PC-3 (cell line): ENCODE measurements at regions not wholly inside any gene's neighbourhood (a gene's known extent, or its start where the extent isn't known, plus 50 kb on each side); places are given as distances from the start of the nearest gene placed in this dataset.

ENCODE experiments used
- ATAC-seq: fragments of 200-7000 bp; cut with Tn5 transposase; 2 replicates; pipeline ENCODE4 v1.9.1; 2020; ENCODE audit warnings: mild to moderate bottlenecking, moderate library complexity
- BruUV-seq: library from RNA; stranded (reverse); fragments of 400-500 nt; replicated peaks from 2 replicates; lab custom pipeline; 2021; lab: Mats Ljungman, UMichigan
- CTCF ChIA-PET: fragments of 300-600 bp; sonication (Branson Sonifier 250); formaldehyde crosslinking; loops from one replicate; lab custom pipeline; 2022; ENCODE audit warnings: antibody characterized with exemption; lab: Charles Lee
- POLR2A ChIA-PET: fragments of 300-600 bp; sonication (Branson Sonifier 250); formaldehyde crosslinking; loops from one replicate; lab custom pipeline; 2022; ENCODE audit warnings: antibody characterized with exemption; ENCODE audit not compliant: unreplicated experiment; lab: Charles Lee
- DNase-seq: peaks from one replicate; pipeline ENCODE4 v3.0.0-alpha.2; 2015
- H2AFZ ChIP-seq: fragments of 300-600 bp; sonication (generic); 2 replicates; pipeline ENCODE4 v1.6.0; 2016; ENCODE audit warnings: antibody characterized with exemption, low read length
- H3F3A ChIP-seq: fragments of 300-600 bp; sonication (generic); one replicate; pipeline ENCODE4 v1.6.0; 2017; ENCODE audit warnings: antibody characterized with exemption, low read length, control low read depth, mild to moderate bottlenecking; ENCODE audit not compliant: unreplicated experiment
- H3K27ac ChIP-seq: fragments of 300-600 bp; sonication (generic); 2 replicates; pipeline ENCODE4 v1.5.1; 2016; ENCODE audit warnings: mild to moderate bottlenecking, low read length
- H3K27me3 ChIP-seq: fragments of 300-600 bp; sonication (generic); 2 replicates; pipeline ENCODE4 v1.6.1; 2016; ENCODE audit warnings: low read length, mixed read lengths
- H3K36me3 ChIP-seq: fragments of 300-600 bp; sonication (generic); 2 replicates; pipeline ENCODE4 v1.6.1; 2016; ENCODE audit warnings: low read depth, mixed run types, low read length, mixed read lengths
- H3K4me1 ChIP-seq: fragments of 300-600 bp; sonication (generic); 2 replicates; pipeline ENCODE4 v1.5.1; 2016; ENCODE audit warnings: low read length; ENCODE audit not compliant: insufficient read depth
- H3K4me2 ChIP-seq: fragments of 300-600 bp; sonication (generic); 2 replicates; pipeline ENCODE4 v1.6.0; 2016; ENCODE audit warnings: low read length
- H3K4me3 ChIP-seq: fragments of 300-600 bp; sonication (generic); 2 replicates; pipeline ENCODE4 v1.5.1; 2016; ENCODE audit warnings: mild to moderate bottlenecking, low read length, mixed read lengths
- H3K79me2 ChIP-seq: fragments of 300-600 bp; sonication (generic); 2 replicates; pipeline ENCODE4 v1.6.1; 2017; ENCODE audit warnings: low read length, mixed read lengths
- H3K9ac ChIP-seq: fragments of 300-600 bp; sonication (generic); 2 replicates; pipeline ENCODE4 v1.6.0; 2016; ENCODE audit warnings: mild to moderate bottlenecking, low read length
- H3K9me2 ChIP-seq: fragments of 300-600 bp; sonication (generic); replicated peaks from 2 replicates; pipeline ENCODE4 v1.6.1; 2016; ENCODE audit warnings: mixed run types, low read length, mixed read lengths
- H3K9me3 ChIP-seq: fragments of 300-600 bp; sonication (generic); 2 replicates; pipeline ENCODE4 v1.6.1; 2016; ENCODE audit warnings: low read length, mixed read lengths
- H4K20me1 ChIP-seq: fragments of 300-600 bp; sonication (generic); 2 replicates; pipeline ENCODE4 v1.6.1; 2016; ENCODE audit warnings: low read length, mixed read lengths
- EZH2 ChIP-seq: fragments of 300-600 bp; sonication (generic); IDR thresholded peaks from one replicate; pipeline ENCODE4 v1.6.1; 2017; ENCODE audit warnings: antibody characterized with exemption, mild to moderate bottlenecking, low read length; ENCODE audit not compliant: unreplicated experiment
- EZH2phosphoT487 ChIP-seq: fragments of 300-600 bp; sonication (generic); IDR thresholded peaks from 2 replicates; pipeline ENCODE4 v1.6.1; 2018; ENCODE audit warnings: mild to moderate bottlenecking, antibody characterized with exemption, low read length, borderline replicate concordance
- intact Hi-C: fragments of 100-400 bp; cut with micrococcal nuclease; formaldehyde crosslinking; loops from 2 replicates; pipeline ENCODE4 v1.9.0; 2023
- TF ChIP-seq, protein P1 (sequence below): fragments of 300-600 bp; sonication (generic); conservative IDR thresholded peaks from 2 replicates; pipeline ENCODE4 v1.5.1; 2017; ENCODE audit warnings: antibody characterized with exemption, low read depth, mild to moderate bottlenecking, low read length

DNA sequence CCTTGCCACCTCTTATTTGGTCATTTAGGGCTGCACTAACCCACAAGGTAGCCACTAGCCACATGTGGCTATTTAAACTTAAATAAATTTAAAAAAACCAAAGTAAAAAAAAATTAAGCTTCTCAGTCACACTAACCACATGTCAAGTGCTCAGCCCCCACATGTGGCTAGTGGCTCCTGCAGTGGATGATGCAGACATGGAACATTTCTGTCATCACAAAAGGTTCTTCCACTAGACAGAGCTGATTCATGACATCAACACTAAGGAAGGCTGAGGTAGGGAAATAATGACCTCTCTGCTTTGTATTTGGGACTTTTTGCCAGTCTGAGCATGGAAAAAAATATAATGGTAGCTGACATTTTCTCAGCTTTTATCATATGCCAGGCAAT lies 173.0 kb upstream of the FERMT1 start:
- Histone ChIP-seq H3K27ac (no peak overlapping the region), H3K9me2 (no peaks in the 10 kb centered on the region), H3K4me2 (no peak overlapping the region), H3K4me1 (no peaks in the 10 kb centered on the region), H4K20me1 (no peaks in the 10 kb centered on the region), H3K79me2 (no peaks in the 10 kb centered on the region), H3K9me3 (no peaks in the 10 kb centered on the region), H3K9ac (no peak overlapping the region), H3K27me3 (peaks cover 44% of the 10 kb centered on the region), H3K4me3 (no peak overlapping the region), H3K36me3 (no peaks in the 10 kb centered on the region), H3F3A (no peaks in the 10 kb centered on the region), H2AFZ (no peak overlapping the region)
- ATAC-seq: no peak
- DNase-seq: no peak
- CTCF ChIA-PET: no interaction called here
- POLR2A ChIA-PET: no interaction called here
- TF ChIP-seq EZH2 (no peak), EZH2phosphoT487 (no peak)
- TF ChIP-seq, protein P1, sequence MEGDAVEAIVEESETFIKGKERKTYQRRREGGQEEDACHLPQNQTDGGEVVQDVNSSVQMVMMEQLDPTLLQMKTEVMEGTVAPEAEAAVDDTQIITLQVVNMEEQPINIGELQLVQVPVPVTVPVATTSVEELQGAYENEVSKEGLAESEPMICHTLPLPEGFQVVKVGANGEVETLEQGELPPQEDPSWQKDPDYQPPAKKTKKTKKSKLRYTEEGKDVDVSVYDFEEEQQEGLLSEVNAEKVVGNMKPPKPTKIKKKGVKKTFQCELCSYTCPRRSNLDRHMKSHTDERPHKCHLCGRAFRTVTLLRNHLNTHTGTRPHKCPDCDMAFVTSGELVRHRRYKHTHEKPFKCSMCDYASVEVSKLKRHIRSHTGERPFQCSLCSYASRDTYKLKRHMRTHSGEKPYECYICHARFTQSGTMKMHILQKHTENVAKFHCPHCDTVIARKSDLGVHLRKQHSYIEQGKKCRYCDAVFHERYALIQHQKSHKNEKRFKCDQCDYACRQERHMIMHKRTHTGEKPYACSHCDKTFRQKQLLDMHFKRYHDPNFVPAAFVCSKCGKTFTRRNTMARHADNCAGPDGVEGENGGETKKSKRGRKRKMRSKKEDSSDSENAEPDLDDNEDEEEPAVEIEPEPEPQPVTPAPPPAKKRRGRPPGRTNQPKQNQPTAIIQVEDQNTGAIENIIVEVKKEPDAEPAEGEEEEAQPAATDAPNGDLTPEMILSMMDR: no peak
- BruUV-seq: no TSS peak
- intact Hi-C loops: no loop called here

DNA sequence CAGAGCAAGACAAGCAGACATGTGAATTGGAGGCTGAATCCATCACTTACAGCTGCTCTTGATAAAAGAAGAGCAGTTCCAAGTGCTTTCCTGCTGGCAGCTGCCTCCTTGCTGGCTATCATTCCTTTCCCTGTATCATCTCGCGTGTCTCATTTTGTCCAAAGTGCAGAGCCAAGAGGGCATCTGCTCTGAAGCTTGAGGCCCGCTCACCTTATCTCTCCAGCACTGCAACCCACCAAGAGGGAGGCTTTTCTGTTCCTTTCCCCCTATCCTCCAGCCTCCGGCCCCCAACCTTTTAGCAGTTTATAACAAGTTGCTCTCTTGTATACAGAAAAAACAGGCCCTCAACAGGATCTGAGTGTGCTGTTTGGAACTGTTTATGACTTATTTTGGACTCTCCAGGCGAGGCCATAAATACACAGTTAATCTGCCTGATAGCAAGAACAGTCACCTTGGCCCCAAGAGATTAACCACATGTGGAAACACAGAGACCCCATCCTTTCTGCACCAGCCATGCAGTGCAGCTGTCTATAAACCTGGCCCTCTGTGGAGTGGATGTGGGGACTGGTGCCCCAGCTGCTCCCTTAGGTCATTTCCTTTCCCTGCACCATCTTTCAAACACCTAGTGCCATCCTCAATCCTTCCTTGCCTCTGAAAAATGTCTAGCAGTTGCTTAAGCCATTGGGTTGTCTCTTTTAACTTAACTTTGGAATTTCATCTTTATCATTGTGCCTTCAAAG lies 172.5 kb upstream of the FERMT1 start:
- Histone ChIP-seq H3K36me3 (no peaks in the 10 kb centered on the region), H4K20me1 (no peaks in the 10 kb centered on the region), H3K9me3 (no peaks in the 10 kb centered on the region), H3K4me3 (no peak overlapping the region), H3K4me1 (no peaks in the 10 kb centered on the region), H2AFZ (no peak overlapping the region), H3K27me3 (peaks cover 42% of the 10 kb centered on the region), H3F3A (no peaks in the 10 kb centered on the region), H3K4me2 (no peak overlapping the region), H3K9me2 (no peaks in the 10 kb centered on the region), H3K79me2 (no peaks in the 10 kb centered on the region), H3K27ac (no peak overlapping the region), H3K9ac (no peak overlapping the region)
- intact Hi-C loops: no loop called here
- no peak for ATAC-seq
- DNase-seq: no peak
- POLR2A ChIA-PET: no interaction called here
- no peak for TF ChIP-seq EZH2
- TF ChIP-seq, protein P1: no peak
- TF ChIP-seq EZH2phosphoT487: no peak
- BruUV-seq: no TSS peak
- CTCF ChIA-PET: no interaction called here

DNA sequence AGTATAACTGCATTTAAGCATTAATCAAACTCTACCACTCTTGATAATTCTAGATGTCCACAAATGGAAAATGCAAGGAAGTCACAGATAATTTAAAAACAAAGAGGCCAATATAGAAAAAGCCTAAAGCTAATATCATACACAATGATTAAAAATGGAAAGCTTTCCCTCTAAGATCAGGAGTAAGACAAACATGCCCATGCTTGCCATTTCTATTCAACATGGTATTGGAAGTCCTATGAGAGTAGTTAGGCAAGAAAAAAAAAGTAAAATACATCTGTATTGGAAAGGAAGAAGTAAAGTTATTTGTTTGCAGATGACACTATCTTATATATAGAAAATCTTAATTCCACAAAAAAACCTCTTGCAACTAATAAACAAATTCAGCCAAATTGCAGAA lies 164.6 kb upstream of the FERMT1 start:
- TF ChIP-seq, protein P1: no peak
- TF ChIP-seq EZH2phosphoT487 (no peak), EZH2 (no peak)
- DNase-seq (no peak), ATAC-seq (no peak)
- Histone ChIP-seq H3K4me3 (no peak overlapping the region), H2AFZ (no peak overlapping the region), H3K9me2 (no peaks in the 10 kb centered on the region), H3K36me3 (no peaks in the 10 kb centered on the region), H3K79me2 (no peaks in the 10 kb centered on the region), H3K27me3 (peaks cover 8% of the 10 kb centered on the region; the same call in 1 of the 2 replicates), H3K4me2 (no peak overlapping the region), H3K4me1 (no peaks in the 10 kb centered on the region), H3K9ac (no peak overlapping the region), H3K27ac (no peak overlapping the region), H3K9me3 (0 out of 2 replicates have a peak, but pooled peaks cover 7% of the 10 kb centered on the region), H4K20me1 (no peaks in the 10 kb centered on the region), H3F3A (no peaks in the 10 kb centered on the region)
- intact Hi-C loops: loop anchor here (10.0 kb wide), 1 partner anchor 57 kb away; no protein-coding TSS in a partner anchor
- ChIA-PET CTCF (no interaction called here), POLR2A (no interaction called here)
- no TSS peak for BruUV-seq
